ENCODE measurements at regions not wholly inside any gene's neighbourhood (a gene's known extent, or its start where the extent isn't known, plus 50 kb on each side); places are given as distances from the start of the nearest gene placed in this dataset.
"Not testable (repeated sequence)": the region's sequence is repeated elsewhere in the genome, so short reads cannot be mapped to it uniquely, and the experiment has no call there.

GRCh38 chr16:46388354-46388753 is 232.8 kb downstream of the SHCBP1 start:
- DNase-seq (ENCODE audit: low spot score): peak; percentile 62
- not testable (repeated sequence) for FAIRE-seq

DNA sequence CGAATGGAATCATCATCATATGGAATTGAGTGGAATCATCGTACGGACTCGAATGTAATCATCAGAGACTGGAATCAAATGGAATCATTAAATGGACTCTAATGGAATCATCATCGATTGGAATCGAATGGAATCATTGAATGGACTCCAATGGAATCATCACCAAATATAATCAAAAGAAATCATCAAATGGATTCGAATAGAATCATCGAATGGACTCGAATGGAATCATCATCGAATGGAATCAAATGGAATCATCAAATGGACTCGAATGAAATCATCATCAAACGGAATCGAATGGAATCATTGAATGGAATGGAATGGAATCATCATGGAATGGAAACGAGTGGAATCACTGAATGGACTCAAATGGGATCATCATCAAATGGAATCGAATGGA is 233.5 kb downstream of the SHCBP1 start:
- not testable (repeated sequence) for FAIRE-seq; DNase-seq (ENCODE audit: low spot score)

- FAIRE-seq: not testable (repeated sequence)
- peak; percentile 7 for DNase-seq (ENCODE audit: low spot score)
Observed at GRCh38 chr16:46386805-46387620, 234.2 kb downstream of the SHCBP1 start.

DNA sequence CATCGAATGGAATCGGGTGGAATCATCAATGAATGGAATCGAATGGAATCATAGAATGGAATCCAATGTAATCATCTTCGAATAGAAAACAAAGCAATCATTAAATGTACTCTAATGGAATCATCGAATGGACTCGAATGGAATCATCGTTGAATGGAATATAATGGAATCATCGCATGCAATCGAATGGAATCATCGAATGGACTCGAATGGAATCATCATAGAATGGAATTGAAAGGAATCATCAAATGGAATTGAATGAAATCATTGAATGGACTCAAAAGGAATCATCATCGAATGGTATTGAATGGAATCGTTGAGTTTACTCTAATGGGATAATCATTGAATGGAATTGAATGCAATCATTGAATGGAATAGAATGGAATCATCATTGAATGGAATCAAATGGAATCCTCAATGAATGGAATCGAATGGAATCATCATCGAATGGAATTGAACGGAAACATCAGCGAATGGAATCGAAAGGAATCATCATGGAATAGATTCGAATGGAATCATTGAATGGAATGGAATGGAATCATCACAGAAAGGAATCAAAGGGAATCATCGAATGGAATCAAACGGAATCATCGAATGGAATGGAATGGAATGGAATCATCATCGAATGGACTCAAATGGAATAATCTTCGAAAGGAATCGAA is 234.9 kb downstream of the SHCBP1 start:
- FAIRE-seq: not testable (repeated sequence)
- DNase-seq (ENCODE audit: low spot score): peak; percentile 82

- peak; percentile 52 for DNase-seq (ENCODE audit: low spot score)
- not testable (repeated sequence) for FAIRE-seq
Observed at GRCh38 chr16:46384285-46385061, 236.7 kb downstream of the SHCBP1 start.

GRCh38 chr16:46383581-46383980 is 237.6 kb downstream of the SHCBP1 start:
- not testable (repeated sequence) for FAIRE-seq

GRCh38 chr16:46382791-46383541 is 238.2 kb downstream of the SHCBP1 start:
- FAIRE-seq: not testable (repeated sequence)
- DNase-seq (ENCODE audit: low spot score): peak; percentile 30

More at GRCh38 chr16:46383581-46383980, 237.6 kb downstream of the SHCBP1 start:
- peak; percentile 23 for DNase-seq (ENCODE audit: low spot score)

- FAIRE-seq; DNase-seq (ENCODE audit: low spot score): not testable (repeated sequence)
Observed at GRCh38 chr16:46382079-46382478, 239.1 kb downstream of the SHCBP1 start.

DNA sequence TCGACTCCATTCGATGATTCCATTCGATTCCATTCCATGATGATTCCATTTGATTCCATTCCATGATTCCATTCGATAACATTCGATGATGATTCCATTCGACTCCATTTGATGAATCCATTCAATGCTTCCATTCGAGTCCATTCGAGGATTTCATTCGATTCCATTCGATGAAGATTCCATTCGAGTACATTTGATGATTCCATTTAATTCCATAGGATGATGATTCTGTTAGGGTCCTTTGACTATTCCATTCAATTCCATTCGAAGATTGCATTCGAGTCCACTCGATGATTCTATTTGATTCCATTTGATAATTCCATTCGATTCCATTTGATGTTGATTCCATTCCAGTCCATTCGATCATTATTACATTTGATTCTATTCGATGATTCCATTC is 239.8 kb downstream of the SHCBP1 start:
- peak; percentile 22 for DNase-seq (ENCODE audit: low spot score)
- not testable (repeated sequence) for FAIRE-seq
